Stimulated activated CD4-positive, alpha-beta T cell treated with anti-CD3 and anti-CD28 coated beads, Interleukin-4, amount 100 ng/mL, for 48 hours (primary cell): ENCODE measurements at regions not wholly inside any gene's neighbourhood (a gene's known extent, or its start where the extent isn't known, plus 50 kb on each side); places are given as distances from the start of the nearest gene placed in this dataset.
"Not testable (repeated sequence)": the region's sequence is repeated elsewhere in the genome, so short reads cannot be mapped to it uniquely, and the experiment has no call there.

Source experiments
- DNase-seq, 2 donors: peaks; one replicate each; pipeline ENCODE4 v3.0.0-alpha.2; 2020; ENCODE audit warnings: low read depth in 2 of 2

GRCh38 chr16:9340526-9341256 lies 249.2 kb downstream of the HAPSTR1 start:
- no peak for DNase-seq

GRCh38 chr16:9343276-9343675 lies 251.8 kb downstream of the HAPSTR1 start:
- no peak for DNase-seq

GRCh38 chr16:9344508-9344907 lies 253.1 kb downstream of the HAPSTR1 start:
- DNase-seq = no peak

GRCh38 chr16:9345046-9345445 lies 253.6 kb downstream of the HAPSTR1 start:
- DNase-seq = no peak

- DNase-seq = no peak
These were observed 254.4 kb downstream of the HAPSTR1 start for GRCh38 chr16:9345880-9346279.

GRCh38 chr16:9348912-9349311 lies 257.5 kb downstream of the HAPSTR1 start:
- DNase-seq = no peak

- DNase-seq = not testable (repeated sequence)
These were observed 258.0 kb downstream of the HAPSTR1 start for GRCh38 chr16:9349373-9349960.

GRCh38 chr16:9350119-9350799 lies 258.8 kb downstream of the HAPSTR1 start:
- not testable (repeated sequence) for DNase-seq

GRCh38 chr16:9351440-9351839 lies 260.0 kb downstream of the HAPSTR1 start:
- no peak for DNase-seq

GRCh38 chr16:9351841-9352434 lies 260.5 kb downstream of the HAPSTR1 start:
- no peak for DNase-seq

GRCh38 chr16:9357829-9358228 lies 266.4 kb downstream of the HAPSTR1 start:
- no peak for DNase-seq

- no peak for DNase-seq
These were observed 268.6 kb downstream of the HAPSTR1 start for GRCh38 chr16:9360075-9360474.

- no peak for DNase-seq
These were observed 270.6 kb downstream of the HAPSTR1 start for GRCh38 chr16:9362050-9362449.

- DNase-seq = no peak
These were observed 271.2 kb downstream of the HAPSTR1 start for GRCh38 chr16:9362604-9363003.

- DNase-seq = no peak
These were observed 272.1 kb downstream of the HAPSTR1 start for GRCh38 chr16:9363520-9363919.

GRCh38 chr16:9364721-9365369 lies 273.4 kb downstream of the HAPSTR1 start:
- DNase-seq = no peak

- no peak for DNase-seq
These were observed 273.9 kb downstream of the HAPSTR1 start for GRCh38 chr16:9365370-9365728.

- no peak for DNase-seq
These were observed 274.9 kb downstream of the HAPSTR1 start for GRCh38 chr16:9366048-9366969.

- no peak for DNase-seq
These were observed 278.6 kb downstream of the HAPSTR1 start for GRCh38 chr16:9370061-9370491.

GRCh38 chr16:9371713-9372448 lies 280.4 kb downstream of the HAPSTR1 start:
- DNase-seq = no peak
